SK-N-SH (cell line): ENCODE measurements at regions not wholly inside any gene's neighbourhood (a gene's known extent, or its start where the extent isn't known, plus 50 kb on each side); places are given as distances from the start of the nearest gene placed in this dataset.

Source experiments
- EP300 ChIP-seq, 2 experiments: IDR thresholded peaks; 2 replicates each; pipeline versions ENCODE4 v1.4.0 to v1.6.1; 2012; ENCODE audit warnings: borderline replicate concordance in 1 of 2, low read depth in 1 of 2, low read length in 1 of 2
- FOXJ3 ChIP-seq: sonication (generic); formaldehyde crosslinking; IDR thresholded peaks from 2 replicates; pipeline ENCODE4 v1.5.1; 2020; ENCODE audit warnings: mild to moderate bottlenecking, missing genetic modification reagents
- FOXM1 ChIP-seq: IDR thresholded peaks from 2 replicates; pipeline ENCODE4 v1.4.0; 2012; ENCODE audit warnings: low read depth, mild to moderate bottlenecking
- RFX5 ChIP-seq: IDR thresholded peaks from 2 replicates; pipeline ENCODE4 v1.6.1; 2012; ENCODE audit warnings: mild to moderate bottlenecking, improper control_type of control experiment, low read length
- TAF1 ChIP-seq: IDR thresholded peaks from 2 replicates; pipeline ENCODE4 v1.6.1; 2012; ENCODE audit warnings: low read depth, mild to moderate bottlenecking, low read length, moderate library complexity, borderline replicate concordance
- TCF12 ChIP-seq: IDR thresholded peaks from 2 replicates; pipeline ENCODE4 v1.4.0; 2012
- YY1 ChIP-seq: IDR thresholded peaks from 2 replicates; pipeline ENCODE4 v1.4.0; 2012; ENCODE audit warnings: low read depth, mild to moderate bottlenecking
- TF ChIP-seq, protein P1 (sequence below): fragments of 200-600 bp; sonication (generic); IDR thresholded peaks from 2 replicates; pipeline ENCODE4 v1.6.1; 2017; ENCODE audit warnings: antibody characterized with exemption, mild to moderate bottlenecking, moderate library complexity
- TF ChIP-seq, protein P2 (sequence below): IDR thresholded peaks from 2 replicates; pipeline ENCODE4 v1.6.1; 2012; ENCODE audit warnings: mild to moderate bottlenecking, low read depth, low read length, moderate library complexity
- TF ChIP-seq, protein P3 (sequence below): fragments of 150-350 bp; IDR thresholded peaks from 2 replicates; pipeline ENCODE4 v1.6.1; 2016; ENCODE audit warnings: mild to moderate bottlenecking, low read depth, low read length
- TF ChIP-seq, protein P4 (sequence below): IDR thresholded peaks from 2 replicates; pipeline ENCODE4 v1.4.0; 2012; ENCODE audit warnings: low read depth, borderline replicate concordance
- TF ChIP-seq, protein P5 (sequence below): IDR thresholded peaks from 2 replicates; pipeline ENCODE4 v1.4.0; 2012; ENCODE audit warnings: low read depth

DNA sequence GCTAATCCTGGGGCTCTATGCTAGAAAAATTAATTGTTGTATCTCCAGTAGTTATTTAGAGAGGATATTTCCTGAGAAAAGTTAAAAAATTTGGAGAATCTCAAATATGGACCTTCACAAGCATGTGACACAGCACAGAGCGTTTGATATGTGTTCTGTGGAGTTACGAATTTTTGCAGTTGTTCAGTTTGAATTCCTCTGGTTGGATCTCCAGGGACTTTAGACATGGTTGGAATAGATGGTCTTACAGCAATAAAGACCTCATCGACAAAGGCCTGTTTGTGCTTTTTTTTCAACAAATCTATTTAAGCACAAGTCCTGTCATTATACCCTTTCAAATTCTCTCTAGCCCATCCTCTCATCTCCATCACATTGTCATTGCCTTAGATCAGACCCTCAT lies 138.0 kb downstream of the TES start:
- no peak for TF ChIP-seq EP300 (IDR thresholded peaks at IDR 0.05; ENCODE audit: borderline replicate concordance in 1 of 2, low read depth in 1 of 2, low read length in 1 of 2)
- TF ChIP-seq, protein P1, sequence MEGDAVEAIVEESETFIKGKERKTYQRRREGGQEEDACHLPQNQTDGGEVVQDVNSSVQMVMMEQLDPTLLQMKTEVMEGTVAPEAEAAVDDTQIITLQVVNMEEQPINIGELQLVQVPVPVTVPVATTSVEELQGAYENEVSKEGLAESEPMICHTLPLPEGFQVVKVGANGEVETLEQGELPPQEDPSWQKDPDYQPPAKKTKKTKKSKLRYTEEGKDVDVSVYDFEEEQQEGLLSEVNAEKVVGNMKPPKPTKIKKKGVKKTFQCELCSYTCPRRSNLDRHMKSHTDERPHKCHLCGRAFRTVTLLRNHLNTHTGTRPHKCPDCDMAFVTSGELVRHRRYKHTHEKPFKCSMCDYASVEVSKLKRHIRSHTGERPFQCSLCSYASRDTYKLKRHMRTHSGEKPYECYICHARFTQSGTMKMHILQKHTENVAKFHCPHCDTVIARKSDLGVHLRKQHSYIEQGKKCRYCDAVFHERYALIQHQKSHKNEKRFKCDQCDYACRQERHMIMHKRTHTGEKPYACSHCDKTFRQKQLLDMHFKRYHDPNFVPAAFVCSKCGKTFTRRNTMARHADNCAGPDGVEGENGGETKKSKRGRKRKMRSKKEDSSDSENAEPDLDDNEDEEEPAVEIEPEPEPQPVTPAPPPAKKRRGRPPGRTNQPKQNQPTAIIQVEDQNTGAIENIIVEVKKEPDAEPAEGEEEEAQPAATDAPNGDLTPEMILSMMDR = no peak
- no peak for TF ChIP-seq TCF12
- TF ChIP-seq RFX5 = no peak
- TF ChIP-seq, protein P2, sequence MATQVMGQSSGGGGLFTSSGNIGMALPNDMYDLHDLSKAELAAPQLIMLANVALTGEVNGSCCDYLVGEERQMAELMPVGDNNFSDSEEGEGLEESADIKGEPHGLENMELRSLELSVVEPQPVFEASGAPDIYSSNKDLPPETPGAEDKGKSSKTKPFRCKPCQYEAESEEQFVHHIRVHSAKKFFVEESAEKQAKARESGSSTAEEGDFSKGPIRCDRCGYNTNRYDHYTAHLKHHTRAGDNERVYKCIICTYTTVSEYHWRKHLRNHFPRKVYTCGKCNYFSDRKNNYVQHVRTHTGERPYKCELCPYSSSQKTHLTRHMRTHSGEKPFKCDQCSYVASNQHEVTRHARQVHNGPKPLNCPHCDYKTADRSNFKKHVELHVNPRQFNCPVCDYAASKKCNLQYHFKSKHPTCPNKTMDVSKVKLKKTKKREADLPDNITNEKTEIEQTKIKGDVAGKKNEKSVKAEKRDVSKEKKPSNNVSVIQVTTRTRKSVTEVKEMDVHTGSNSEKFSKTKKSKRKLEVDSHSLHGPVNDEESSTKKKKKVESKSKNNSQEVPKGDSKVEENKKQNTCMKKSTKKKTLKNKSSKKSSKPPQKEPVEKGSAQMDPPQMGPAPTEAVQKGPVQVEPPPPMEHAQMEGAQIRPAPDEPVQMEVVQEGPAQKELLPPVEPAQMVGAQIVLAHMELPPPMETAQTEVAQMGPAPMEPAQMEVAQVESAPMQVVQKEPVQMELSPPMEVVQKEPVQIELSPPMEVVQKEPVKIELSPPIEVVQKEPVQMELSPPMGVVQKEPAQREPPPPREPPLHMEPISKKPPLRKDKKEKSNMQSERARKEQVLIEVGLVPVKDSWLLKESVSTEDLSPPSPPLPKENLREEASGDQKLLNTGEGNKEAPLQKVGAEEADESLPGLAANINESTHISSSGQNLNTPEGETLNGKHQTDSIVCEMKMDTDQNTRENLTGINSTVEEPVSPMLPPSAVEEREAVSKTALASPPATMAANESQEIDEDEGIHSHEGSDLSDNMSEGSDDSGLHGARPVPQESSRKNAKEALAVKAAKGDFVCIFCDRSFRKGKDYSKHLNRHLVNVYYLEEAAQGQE = no peak
- TF ChIP-seq FOXJ3 (CRISPR knock-in tag) = no peak
- TF ChIP-seq TAF1 = no peak
- TF ChIP-seq, protein P3, sequence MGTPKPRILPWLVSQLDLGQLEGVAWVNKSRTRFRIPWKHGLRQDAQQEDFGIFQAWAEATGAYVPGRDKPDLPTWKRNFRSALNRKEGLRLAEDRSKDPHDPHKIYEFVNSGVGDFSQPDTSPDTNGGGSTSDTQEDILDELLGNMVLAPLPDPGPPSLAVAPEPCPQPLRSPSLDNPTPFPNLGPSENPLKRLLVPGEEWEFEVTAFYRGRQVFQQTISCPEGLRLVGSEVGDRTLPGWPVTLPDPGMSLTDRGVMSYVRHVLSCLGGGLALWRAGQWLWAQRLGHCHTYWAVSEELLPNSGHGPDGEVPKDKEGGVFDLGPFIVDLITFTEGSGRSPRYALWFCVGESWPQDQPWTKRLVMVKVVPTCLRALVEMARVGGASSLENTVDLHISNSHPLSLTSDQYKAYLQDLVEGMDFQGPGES = no peak
- no peak for TF ChIP-seq YY1
- no peak for TF ChIP-seq FOXM1
- TF ChIP-seq, protein P4, sequence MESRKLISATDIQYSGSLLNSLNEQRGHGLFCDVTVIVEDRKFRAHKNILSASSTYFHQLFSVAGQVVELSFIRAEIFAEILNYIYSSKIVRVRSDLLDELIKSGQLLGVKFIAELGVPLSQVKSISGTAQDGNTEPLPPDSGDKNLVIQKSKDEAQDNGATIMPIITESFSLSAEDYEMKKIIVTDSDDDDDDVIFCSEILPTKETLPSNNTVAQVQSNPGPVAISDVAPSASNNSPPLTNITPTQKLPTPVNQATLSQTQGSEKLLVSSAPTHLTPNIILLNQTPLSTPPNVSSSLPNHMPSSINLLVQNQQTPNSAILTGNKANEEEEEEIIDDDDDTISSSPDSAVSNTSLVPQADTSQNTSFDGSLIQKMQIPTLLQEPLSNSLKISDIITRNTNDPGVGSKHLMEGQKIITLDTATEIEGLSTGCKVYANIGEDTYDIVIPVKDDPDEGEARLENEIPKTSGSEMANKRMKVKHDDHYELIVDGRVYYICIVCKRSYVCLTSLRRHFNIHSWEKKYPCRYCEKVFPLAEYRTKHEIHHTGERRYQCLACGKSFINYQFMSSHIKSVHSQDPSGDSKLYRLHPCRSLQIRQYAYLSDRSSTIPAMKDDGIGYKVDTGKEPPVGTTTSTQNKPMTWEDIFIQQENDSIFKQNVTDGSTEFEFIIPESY = no peak
- TF ChIP-seq, protein P5, sequence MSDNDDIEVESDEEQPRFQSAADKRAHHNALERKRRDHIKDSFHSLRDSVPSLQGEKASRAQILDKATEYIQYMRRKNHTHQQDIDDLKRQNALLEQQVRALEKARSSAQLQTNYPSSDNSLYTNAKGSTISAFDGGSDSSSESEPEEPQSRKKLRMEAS = no peak
